GM18858 (cell line): ENCODE measurements at regions not wholly inside any gene's neighbourhood (a gene's known extent, or its start where the extent isn't known, plus 50 kb on each side); places are given as distances from the start of the nearest gene placed in this dataset.
A peak's percentile ranks its signal among the peaks of the same experiment; 100 is the strongest.

Experiments
- ATAC-seq: cut with Tn5 transposase; IDR thresholded peaks from one replicate; pipeline ENCODE4 v1.9.1; 2021; ENCODE audit not compliant: unreplicated experiment

- no peak for ATAC-seq
Measured at GRCh38 chr12:85568395-85569103, 267.7 kb downstream of the RASSF9 start.

- no peak for ATAC-seq
Measured at GRCh38 chr12:85569261-85569660, 266.9 kb downstream of the RASSF9 start.

GRCh38 chr12:85572956-85573355, 263.3 kb downstream of the RASSF9 start:
- ATAC-seq, result no peak

- no peak for ATAC-seq
Measured at GRCh38 chr12:85573635-85574214, 262.5 kb downstream of the RASSF9 start.

GRCh38 chr12:85574291-85574690, 261.9 kb downstream of the RASSF9 start:
- no peak for ATAC-seq

GRCh38 chr12:85575120-85576096, 260.8 kb downstream of the RASSF9 start:
- peak; percentile 98 for ATAC-seq

GRCh38 chr12:85580562-85581168, 255.5 kb downstream of the RASSF9 start:
- ATAC-seq, result no peak

GRCh38 chr12:85587158-85587557, 249.1 kb downstream of the RASSF9 start:
- ATAC-seq, result no peak

GRCh38 chr12:85588221-85588620, 248.0 kb downstream of the RASSF9 start:
- no peak for ATAC-seq

GRCh38 chr12:85600841-85601240, 235.4 kb downstream of the RASSF9 start:
- no peak for ATAC-seq

GRCh38 chr12:85603556-85603955, 232.7 kb downstream of the RASSF9 start:
- ATAC-seq, result no peak

- ATAC-seq, result no peak
Measured at GRCh38 chr12:85606455-85606854, 229.8 kb downstream of the RASSF9 start.

GRCh38 chr12:85609778-85610177, 226.4 kb downstream of the RASSF9 start:
- ATAC-seq, result no peak

- ATAC-seq, result no peak
Measured at GRCh38 chr12:85610194-85610593, 226.0 kb downstream of the RASSF9 start.

- no peak for ATAC-seq
Measured at GRCh38 chr12:85616201-85616600, 220.0 kb downstream of the RASSF9 start.

GRCh38 chr12:85617307-85618091, 218.7 kb downstream of the RASSF9 start:
- ATAC-seq, result no peak

GRCh38 chr12:85621041-85621440, 215.2 kb downstream of the RASSF9 start:
- no peak for ATAC-seq

GRCh38 chr12:85623763-85624162, 212.4 kb downstream of the RASSF9 start:
- no peak for ATAC-seq

- no peak for ATAC-seq
Measured at GRCh38 chr12:85625467-85625866, 210.7 kb downstream of the RASSF9 start.

GRCh38 chr12:85626001-85626783, 210.0 kb downstream of the RASSF9 start:
- no peak for ATAC-seq
